ENCODE measurements at regions not wholly inside any gene's neighbourhood (a gene's known extent, or its start where the extent isn't known, plus 50 kb on each side); places are given as distances from the start of the nearest gene placed in this dataset.

DNA sequence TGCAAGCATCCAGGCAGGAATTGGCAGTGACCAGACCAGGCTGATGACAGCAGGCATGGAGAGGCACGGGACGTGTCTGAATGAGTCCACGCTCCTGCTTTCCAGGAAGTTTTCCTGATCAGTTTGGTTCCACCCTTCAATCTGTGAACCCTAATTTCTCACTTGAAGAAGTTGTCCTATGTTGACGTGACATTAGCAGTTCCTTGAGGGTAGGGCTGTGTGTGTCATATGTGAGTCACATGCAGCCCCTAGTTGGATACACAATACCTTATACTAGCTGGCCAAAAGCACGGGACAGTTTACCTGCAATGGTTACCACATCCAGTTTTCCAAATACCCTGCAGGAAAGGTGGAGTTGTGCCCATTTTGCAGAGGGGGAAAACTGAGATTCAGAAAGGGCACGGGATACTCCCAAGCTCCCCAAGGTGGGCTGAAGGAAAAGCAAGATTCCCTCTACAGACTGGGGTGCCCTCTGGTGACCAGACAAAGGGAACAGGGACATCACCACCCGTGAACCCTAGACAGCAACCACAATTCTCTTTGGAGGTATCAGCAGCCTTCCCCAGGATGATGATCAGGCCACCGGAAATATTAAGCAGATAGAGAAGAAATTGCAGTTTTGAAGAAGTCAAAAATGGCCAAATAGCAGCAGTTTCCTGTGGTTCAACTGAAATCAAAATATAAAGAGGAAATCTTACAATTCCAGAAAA, 194.5 kb downstream of the PHETA1 start:
- TF ChIP-seq, protein P1, sequence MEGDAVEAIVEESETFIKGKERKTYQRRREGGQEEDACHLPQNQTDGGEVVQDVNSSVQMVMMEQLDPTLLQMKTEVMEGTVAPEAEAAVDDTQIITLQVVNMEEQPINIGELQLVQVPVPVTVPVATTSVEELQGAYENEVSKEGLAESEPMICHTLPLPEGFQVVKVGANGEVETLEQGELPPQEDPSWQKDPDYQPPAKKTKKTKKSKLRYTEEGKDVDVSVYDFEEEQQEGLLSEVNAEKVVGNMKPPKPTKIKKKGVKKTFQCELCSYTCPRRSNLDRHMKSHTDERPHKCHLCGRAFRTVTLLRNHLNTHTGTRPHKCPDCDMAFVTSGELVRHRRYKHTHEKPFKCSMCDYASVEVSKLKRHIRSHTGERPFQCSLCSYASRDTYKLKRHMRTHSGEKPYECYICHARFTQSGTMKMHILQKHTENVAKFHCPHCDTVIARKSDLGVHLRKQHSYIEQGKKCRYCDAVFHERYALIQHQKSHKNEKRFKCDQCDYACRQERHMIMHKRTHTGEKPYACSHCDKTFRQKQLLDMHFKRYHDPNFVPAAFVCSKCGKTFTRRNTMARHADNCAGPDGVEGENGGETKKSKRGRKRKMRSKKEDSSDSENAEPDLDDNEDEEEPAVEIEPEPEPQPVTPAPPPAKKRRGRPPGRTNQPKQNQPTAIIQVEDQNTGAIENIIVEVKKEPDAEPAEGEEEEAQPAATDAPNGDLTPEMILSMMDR (IDR thresholded peaks at IDR 0.05): no peak
- TF ChIP-seq POLR2A (IDR thresholded peaks at IDR 0.05) (no peak), POLR2AphosphoS5 (IDR thresholded peaks at IDR 0.05) (no peak)

All from breast epithelium (tissue), 3 donors.